SIG-M5 (cell line): ENCODE measurements at regions not wholly inside any gene's neighbourhood (a gene's known extent, or its start where the extent isn't known, plus 50 kb on each side); places are given as distances from the start of the nearest gene placed in this dataset.
"Not testable (repeated sequence)": the region's sequence is repeated elsewhere in the genome, so short reads cannot be mapped to it uniquely, and the experiment has no call there.

Source experiments
- DNase-seq: peaks from one replicate; lab custom pipeline; 2025; lab: John Stamatoyannopoulos, UW

- not testable (repeated sequence) for DNase-seq
Measured at GRCh38 chr2:225743996-225744395, 344.5 kb downstream of the NYAP2 start.

GRCh38 chr2:225742487-225742886 lies 343.0 kb downstream of the NYAP2 start:
- no peak for DNase-seq

GRCh38 chr2:225740086-225740485 lies 340.6 kb downstream of the NYAP2 start:
- no peak for DNase-seq

GRCh38 chr2:225739328-225739727 lies 339.8 kb downstream of the NYAP2 start:
- DNase-seq = no peak

GRCh38 chr2:225738735-225739134 lies 339.2 kb downstream of the NYAP2 start:
- no peak for DNase-seq

GRCh38 chr2:225737556-225737955 lies 338.0 kb downstream of the NYAP2 start:
- no peak for DNase-seq

GRCh38 chr2:225735844-225736243 lies 336.3 kb downstream of the NYAP2 start:
- no peak for DNase-seq

GRCh38 chr2:225725726-225726125 lies 326.2 kb downstream of the NYAP2 start:
- no peak for DNase-seq
